ENCODE measurements at regions not wholly inside any gene's neighbourhood (a gene's known extent, or its start where the extent isn't known, plus 50 kb on each side); places are given as distances from the start of the nearest gene placed in this dataset.
"Not testable (repeated sequence)": the region's sequence is repeated elsewhere in the genome, so short reads cannot be mapped to it uniquely, and the experiment has no call there.

- Histone ChIP-seq H3K9me3 (no peaks in the 10 kb centered on the region), H3K4me3 (no peak overlapping the region), H3K36me3 (ENCODE audit: low read depth) (no peaks in the 10 kb centered on the region), H3K4me1 (ENCODE audit: low read depth) (no peaks in the 10 kb centered on the region)
- intact Hi-C loops (cut with DNase I, micrococcal nuclease), result no loop called here
- peak in 1 of 3 donors; percentile 39 for DNase-seq
- TF ChIP-seq, protein P1, sequence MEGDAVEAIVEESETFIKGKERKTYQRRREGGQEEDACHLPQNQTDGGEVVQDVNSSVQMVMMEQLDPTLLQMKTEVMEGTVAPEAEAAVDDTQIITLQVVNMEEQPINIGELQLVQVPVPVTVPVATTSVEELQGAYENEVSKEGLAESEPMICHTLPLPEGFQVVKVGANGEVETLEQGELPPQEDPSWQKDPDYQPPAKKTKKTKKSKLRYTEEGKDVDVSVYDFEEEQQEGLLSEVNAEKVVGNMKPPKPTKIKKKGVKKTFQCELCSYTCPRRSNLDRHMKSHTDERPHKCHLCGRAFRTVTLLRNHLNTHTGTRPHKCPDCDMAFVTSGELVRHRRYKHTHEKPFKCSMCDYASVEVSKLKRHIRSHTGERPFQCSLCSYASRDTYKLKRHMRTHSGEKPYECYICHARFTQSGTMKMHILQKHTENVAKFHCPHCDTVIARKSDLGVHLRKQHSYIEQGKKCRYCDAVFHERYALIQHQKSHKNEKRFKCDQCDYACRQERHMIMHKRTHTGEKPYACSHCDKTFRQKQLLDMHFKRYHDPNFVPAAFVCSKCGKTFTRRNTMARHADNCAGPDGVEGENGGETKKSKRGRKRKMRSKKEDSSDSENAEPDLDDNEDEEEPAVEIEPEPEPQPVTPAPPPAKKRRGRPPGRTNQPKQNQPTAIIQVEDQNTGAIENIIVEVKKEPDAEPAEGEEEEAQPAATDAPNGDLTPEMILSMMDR (IDR thresholded peaks at IDR 0.05), result no peak
- ATAC-seq, result peak; percentile 96
These were observed 68.8 kb downstream of the SSX7 start for GRCh38 chrX:52585892-52586291.

DNA sequence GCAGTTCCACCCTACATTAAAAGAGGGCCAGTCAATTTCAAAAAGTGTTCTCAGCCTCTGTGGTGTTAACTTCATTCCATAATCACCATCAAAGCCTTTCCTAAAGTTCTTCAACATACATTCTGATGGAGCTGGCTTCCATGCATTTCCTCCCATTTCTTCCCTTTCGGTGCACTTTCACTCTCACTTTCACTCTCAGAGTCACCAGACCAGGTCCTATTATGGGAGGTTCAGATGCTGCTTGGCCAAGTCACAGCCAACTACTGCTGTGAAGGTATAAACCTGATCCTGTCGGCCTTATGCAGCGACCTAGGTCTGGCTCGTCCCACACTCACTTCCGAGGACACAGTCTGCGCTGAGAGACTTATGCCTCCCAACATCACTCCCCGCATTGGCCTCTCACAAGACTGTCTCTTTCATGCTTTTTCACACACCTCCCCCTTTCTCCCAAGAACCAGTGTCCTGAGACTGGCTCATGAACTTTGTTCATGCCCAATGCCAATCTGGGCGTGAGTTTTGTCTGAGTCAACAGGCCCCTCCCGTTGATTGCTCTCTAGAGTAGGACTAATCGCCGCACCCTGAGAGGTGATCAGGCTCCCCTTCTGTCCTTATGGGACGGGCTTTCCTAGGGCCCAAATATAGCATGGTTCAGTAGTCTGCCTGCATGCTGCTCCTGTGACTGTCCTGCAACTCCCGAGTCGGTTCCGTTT is 60.8 kb upstream of the XAGE1B start:
- DNase-seq (peak; percentile 45 to 75 (median 55)), ATAC-seq (peak; percentile 89)
- Histone ChIP-seq H3K9me3 (no peaks in the 10 kb centered on the region), H3K36me3 (ENCODE audit: low read depth) (no peaks in the 10 kb centered on the region), H3K4me1 (ENCODE audit: low read depth) (no peaks in the 10 kb centered on the region), H3K4me3 (no peak overlapping the region)
- TF ChIP-seq, protein P1 (IDR thresholded peaks at IDR 0.05), result no peak
- intact Hi-C loops (cut with DNase I, micrococcal nuclease), result no loop called here

GRCh38 chrX:52576946-52577345 is 60.1 kb upstream of the XAGE1B start:
- peak; percentile 34 for ATAC-seq
- intact Hi-C loops (cut with DNase I, micrococcal nuclease), result no loop called here

DNA sequence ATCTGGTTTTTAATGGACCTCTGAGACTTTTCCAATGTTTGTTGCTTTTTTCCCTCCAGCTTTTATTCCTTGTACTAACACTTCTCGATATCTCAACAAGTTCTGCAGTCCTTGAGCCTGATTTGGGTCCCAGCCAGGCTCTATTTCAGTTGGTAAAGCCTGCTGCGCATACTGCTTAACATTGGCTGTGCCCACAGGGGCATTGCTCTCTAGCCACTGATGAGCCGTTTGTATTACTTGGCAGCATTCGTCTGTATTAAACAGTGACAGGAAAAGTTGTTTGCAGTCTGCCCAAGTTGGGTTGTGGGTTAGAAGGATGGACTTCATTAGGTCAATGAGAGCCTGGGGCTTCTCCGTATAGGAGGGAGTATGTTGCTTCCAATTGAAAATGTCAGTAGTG is 59.6 kb upstream of the XAGE1B start:
- Histone ChIP-seq H3K4me1 (ENCODE audit: low read depth) (no peaks in the 10 kb centered on the region), H3K36me3 (ENCODE audit: low read depth) (no peaks in the 10 kb centered on the region), H3K9me3 (no peaks in the 10 kb centered on the region), H3K4me3 (no peak overlapping the region)
- TF ChIP-seq, protein P1 (IDR thresholded peaks at IDR 0.05), result no peak
- intact Hi-C loops (cut with DNase I, micrococcal nuclease), result no loop called here
- DNase-seq (no peak), ATAC-seq (no peak)

More at GRCh38 chrX:52576946-52577345, 60.1 kb upstream of the XAGE1B start:
- Histone ChIP-seq H3K36me3 (ENCODE audit: low read depth) (no peaks in the 10 kb centered on the region), H3K4me1 (ENCODE audit: low read depth) (no peaks in the 10 kb centered on the region), H3K4me3 (no peak overlapping the region), H3K9me3 (no peaks in the 10 kb centered on the region)
- DNase-seq, result peak in 1 of 3 donors; percentile 51
- TF ChIP-seq, protein P1 (IDR thresholded peaks at IDR 0.05), result no peak

GRCh38 chrX:52574416-52575275 is 57.8 kb upstream of the XAGE1B start:
- H3K9me3 ChIP-seq, result no peaks in the 10 kb centered on the region
- DNase-seq (peak in 1 of 3 donors; percentile 24), ATAC-seq (peak; percentile 65)
- H3K36me3 ChIP-seq (ENCODE audit: low read depth), result no peaks in the 10 kb centered on the region
- TF ChIP-seq, protein P1 (IDR thresholded peaks at IDR 0.05), result peak; percentile 26
- intact Hi-C loops (cut with DNase I, micrococcal nuclease), result no loop called here
- H3K4me3 ChIP-seq, result no peak overlapping the region
- H3K4me1 ChIP-seq (ENCODE audit: low read depth), result no peaks in the 10 kb centered on the region

- H3K4me3 ChIP-seq; ATAC-seq; H3K36me3 ChIP-seq (ENCODE audit: low read depth); H3K4me1 ChIP-seq (ENCODE audit: low read depth); DNase-seq; H3K9me3 ChIP-seq; intact Hi-C loops (cut with DNase I, micrococcal nuclease): not testable (repeated sequence)
These were observed 51.3 kb upstream of the XAGE1B start for GRCh38 chrX:52568146-52568545.

Data from mucosa of descending colon (tissue), 3 donors.